Mesodermal cell (in vitro differentiated cells): ENCODE measurements at regions not wholly inside any gene's neighbourhood (a gene's known extent, or its start where the extent isn't known, plus 50 kb on each side); places are given as distances from the start of the nearest gene placed in this dataset.
A peak's percentile ranks its signal among the peaks of the same experiment; 100 is the strongest.

Experiments used
- H3K27ac ChIP-seq: 2 replicates; pipeline ENCODE4 v1.7.0; 2013; ENCODE audit warnings: mild to moderate bottlenecking, low read depth, low read length, moderate library complexity; ENCODE audit not compliant: severe bottlenecking
- H3K36me3 ChIP-seq: 2 replicates; pipeline ENCODE4 v1.7.1; 2013; ENCODE audit warnings: mild to moderate bottlenecking, low read length, moderate library complexity; ENCODE audit not compliant: control insufficient read depth, insufficient read depth
- H3K4me1 ChIP-seq: one replicate; pipeline ENCODE4 v1.7.1; 2013; ENCODE audit warnings: mild to moderate bottlenecking, low read length; ENCODE audit not compliant: insufficient read depth, control insufficient read depth, poor library complexity, severe bottlenecking
- H3K4me3 ChIP-seq: 2 replicates; pipeline ENCODE4 v1.7.0; 2013; ENCODE audit warnings: low read length, control low read depth, mild to moderate bottlenecking; ENCODE audit not compliant: insufficient read depth, poor library complexity, severe bottlenecking; ENCODE audit errors: extremely low read depth
- H3K9me3 ChIP-seq: 2 replicates; pipeline ENCODE4 v1.7.1; 2013; ENCODE audit warnings: mild to moderate bottlenecking, low read length, moderate library complexity; ENCODE audit not compliant: control insufficient read depth
- WGBS, 2 experiments: methylation state at CpG; one replicate each; pipeline ENCODE4 v1.1.5; 2013; ENCODE audit warnings: missing lambda C conversion rate in 2 of 2; ENCODE audit not compliant: insufficient coverage in 2 of 2; 5-methylcytosine and 5-hydroxymethylcytosine counted together

GRCh38 chr2:5933669-5934068 is 241.5 kb downstream of the SOX11 start:
- no peaks in the 10 kb centered on the region for H3K36me3 ChIP-seq
- no peaks in the 10 kb centered on the region for H3K9me3 ChIP-seq
- WGBS, 2 experiments, result 72 to 73% methylated on average over 4 of the region's 4 CpGs
- H3K27ac ChIP-seq, result no peak overlapping the region
- H3K4me3 ChIP-seq, result no peak overlapping the region
- H3K4me1 ChIP-seq, result peaks cover 14% of the 10 kb centered on the region

GRCh38 chr2:5937321-5937720 is 245.1 kb downstream of the SOX11 start:
- Histone ChIP-seq H3K36me3 (no peaks in the 10 kb centered on the region), H3K27ac (no peak overlapping the region), H3K9me3 (no peaks in the 10 kb centered on the region), H3K4me1 (peaks cover 14% of the 10 kb centered on the region), H3K4me3 (no peak overlapping the region)
- WGBS, 2 experiments, result 69 to 89% methylated on average over 2 to 3 of the region's 4 CpGs

GRCh38 chr2:5937851-5938565 is 245.8 kb downstream of the SOX11 start:
- peaks cover 14% of the 10 kb centered on the region for H3K4me1 ChIP-seq
- 51 to 72% methylated on average over 5 to 11 of the region's 12 CpGs for WGBS, 2 experiments
- H3K36me3 ChIP-seq, result no peaks in the 10 kb centered on the region
- H3K27ac ChIP-seq, result peak overlapping the region; percentile 58
- no peak overlapping the region for H3K4me3 ChIP-seq
- H3K9me3 ChIP-seq, result no peaks in the 10 kb centered on the region

GRCh38 chr2:5938566-5938896 is 246.3 kb downstream of the SOX11 start:
- Histone ChIP-seq H3K4me3 (no peak overlapping the region), H3K27ac (peak overlapping the region; percentile 58), H3K9me3 (no peaks in the 10 kb centered on the region), H3K4me1 (peaks cover 14% of the 10 kb centered on the region), H3K36me3 (no peaks in the 10 kb centered on the region)
- WGBS, 2 experiments, result 39 to 65% methylated on average over 3 to 8 of the region's 10 CpGs

GRCh38 chr2:5939553-5939952 is 247.4 kb downstream of the SOX11 start:
- Histone ChIP-seq H3K4me1 (peaks cover 14% of the 10 kb centered on the region), H3K9me3 (no peaks in the 10 kb centered on the region), H3K27ac (no peak overlapping the region), H3K4me3 (no peak overlapping the region), H3K36me3 (no peaks in the 10 kb centered on the region)
- WGBS, 2 experiments, result 91 to 100% methylated on average over 1 to 2 of the region's 4 CpGs

- Histone ChIP-seq H3K4me3 (no peak overlapping the region), H3K36me3 (no peaks in the 10 kb centered on the region), H3K9me3 (no peaks in the 10 kb centered on the region), H3K27ac (no peak overlapping the region), H3K4me1 (peaks cover 14% of the 10 kb centered on the region)
- WGBS, 2 experiments, result 93 to 95% methylated on average over 5 to 6 of the region's 7 CpGs
Observed at GRCh38 chr2:5940596-5941535, 248.7 kb downstream of the SOX11 start.

GRCh38 chr2:5942204-5942603 is 250.0 kb downstream of the SOX11 start:
- 96 to 99% methylated on average over 6 of the region's 7 CpGs for WGBS, 2 experiments
- Histone ChIP-seq H3K4me1 (peaks cover 12% of the 10 kb centered on the region), H3K27ac (no peak overlapping the region), H3K9me3 (no peaks in the 10 kb centered on the region), H3K4me3 (no peak overlapping the region), H3K36me3 (no peaks in the 10 kb centered on the region)

GRCh38 chr2:5945742-5946141 is 253.6 kb downstream of the SOX11 start:
- H3K4me1 ChIP-seq, result no peaks in the 10 kb centered on the region
- 82 to 85% methylated on average over 4 to 5 of the region's 9 CpGs for WGBS, 2 experiments
- H3K36me3 ChIP-seq, result no peaks in the 10 kb centered on the region
- no peaks in the 10 kb centered on the region for H3K9me3 ChIP-seq
- H3K4me3 ChIP-seq, result no peak overlapping the region
- H3K27ac ChIP-seq, result no peak overlapping the region

- no peak overlapping the region for H3K4me3 ChIP-seq
- WGBS, 2 experiments, result 43 to 49% methylated on average over 7 of the region's 15 CpGs
- H3K4me1 ChIP-seq, result no peaks in the 10 kb centered on the region
- H3K27ac ChIP-seq, result peak overlapping the region; percentile 66
- no peaks in the 10 kb centered on the region for H3K36me3 ChIP-seq
- no peaks in the 10 kb centered on the region for H3K9me3 ChIP-seq
Observed at GRCh38 chr2:5946225-5947115, 254.3 kb downstream of the SOX11 start.

GRCh38 chr2:5950736-5951135 is 258.6 kb downstream of the SOX11 start:
- H3K4me3 ChIP-seq, result no peak overlapping the region
- no peaks in the 10 kb centered on the region for H3K9me3 ChIP-seq
- no peaks in the 10 kb centered on the region for H3K4me1 ChIP-seq
- no peaks in the 10 kb centered on the region for H3K36me3 ChIP-seq
- 84% methylated on average over 3 of the region's 5 CpGs; no CpG with 5 or more reads in 1 of the 2 experiments for WGBS, 2 experiments
- no peak overlapping the region for H3K27ac ChIP-seq
